ENCODE measurements at regions not wholly inside any gene's neighbourhood (a gene's known extent, or its start where the extent isn't known, plus 50 kb on each side); places are given as distances from the start of the nearest gene placed in this dataset.

- TF ChIP-seq, protein P1, sequence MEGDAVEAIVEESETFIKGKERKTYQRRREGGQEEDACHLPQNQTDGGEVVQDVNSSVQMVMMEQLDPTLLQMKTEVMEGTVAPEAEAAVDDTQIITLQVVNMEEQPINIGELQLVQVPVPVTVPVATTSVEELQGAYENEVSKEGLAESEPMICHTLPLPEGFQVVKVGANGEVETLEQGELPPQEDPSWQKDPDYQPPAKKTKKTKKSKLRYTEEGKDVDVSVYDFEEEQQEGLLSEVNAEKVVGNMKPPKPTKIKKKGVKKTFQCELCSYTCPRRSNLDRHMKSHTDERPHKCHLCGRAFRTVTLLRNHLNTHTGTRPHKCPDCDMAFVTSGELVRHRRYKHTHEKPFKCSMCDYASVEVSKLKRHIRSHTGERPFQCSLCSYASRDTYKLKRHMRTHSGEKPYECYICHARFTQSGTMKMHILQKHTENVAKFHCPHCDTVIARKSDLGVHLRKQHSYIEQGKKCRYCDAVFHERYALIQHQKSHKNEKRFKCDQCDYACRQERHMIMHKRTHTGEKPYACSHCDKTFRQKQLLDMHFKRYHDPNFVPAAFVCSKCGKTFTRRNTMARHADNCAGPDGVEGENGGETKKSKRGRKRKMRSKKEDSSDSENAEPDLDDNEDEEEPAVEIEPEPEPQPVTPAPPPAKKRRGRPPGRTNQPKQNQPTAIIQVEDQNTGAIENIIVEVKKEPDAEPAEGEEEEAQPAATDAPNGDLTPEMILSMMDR (IDR thresholded peaks at IDR 0.05) = no peak
- TF ChIP-seq POLR2AphosphoS5 (IDR thresholded peaks at IDR 0.05) = no peak
- no peak for TF ChIP-seq EP300 (IDR thresholded peaks at IDR 0.05; ENCODE audit: low read depth)
- no peak for TF ChIP-seq POLR2A (IDR thresholded peaks at IDR 0.05)
Measured at GRCh38 chr9:107605041-107605440, 115.5 kb upstream of the KLF4 start.

Data from transverse colon (tissue), 4 donors.